ENCODE measurements at regions not wholly inside any gene's neighbourhood (a gene's known extent, or its start where the extent isn't known, plus 50 kb on each side); places are given as distances from the start of the nearest gene placed in this dataset.
A peak's percentile ranks its signal among the peaks of the same experiment; 100 is the strongest.

DNA sequence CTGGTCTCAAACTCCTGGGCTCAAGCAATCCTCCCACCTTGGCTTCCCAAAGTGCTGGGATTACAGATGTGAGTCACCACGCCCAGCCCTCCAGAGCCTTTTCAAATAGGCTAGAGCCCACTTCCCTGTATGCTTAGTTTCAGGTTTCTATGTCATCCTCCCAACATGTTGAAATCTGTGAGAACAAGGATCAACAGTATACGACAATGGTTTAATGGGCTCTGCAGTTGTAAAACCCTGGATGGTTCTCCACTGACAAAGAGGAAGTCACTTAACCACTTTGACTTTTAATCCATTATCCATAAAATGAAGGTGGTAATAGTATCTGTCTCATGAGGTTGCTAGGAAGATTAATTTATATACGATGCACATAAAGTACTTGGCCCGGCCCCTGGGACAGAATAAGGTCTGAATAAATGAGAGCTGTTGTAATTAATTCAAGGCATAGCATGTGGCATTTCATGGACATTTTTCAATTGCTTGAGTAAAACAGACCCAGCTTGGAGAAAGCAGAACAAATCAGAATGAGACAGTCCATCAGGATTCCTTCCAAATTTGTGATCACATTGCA, 113.9 kb upstream of the ZNF648 start:
- TF ChIP-seq POU2F2 (IDR thresholded peaks at IDR 0.05; ENCODE audit: low read depth, low read length): no peak
- no peak for TF ChIP-seq PAX5 (IDR thresholded peaks at IDR 0.05; ENCODE audit: insufficient read depth, low read length, severe bottlenecking)
- TF ChIP-seq POLR2AphosphoS5 (IDR thresholded peaks at IDR 0.05; ENCODE audit: low read depth, low read length): no peak
- TF ChIP-seq TAF1 (IDR thresholded peaks at IDR 0.05; ENCODE audit: low read depth, low read length): no peak
- TF ChIP-seq SPI1 (IDR thresholded peaks at IDR 0.05; ENCODE audit: low read depth, low read length): no peak
- TF ChIP-seq POLR2A (IDR thresholded peaks at IDR 0.05; ENCODE audit: low read depth, low read length): no peak
- no peak for FAIRE-seq
- DNase-seq (ENCODE audit: insufficient read length, low spot score): no peak

- FAIRE-seq (no peak), DNase-seq (ENCODE audit: insufficient read length, low spot score) (no peak)
- TF ChIP-seq POLR2AphosphoS5 (IDR thresholded peaks at IDR 0.05; ENCODE audit: low read depth, low read length): no peak
- no peak for TF ChIP-seq TAF1 (IDR thresholded peaks at IDR 0.05; ENCODE audit: low read depth, low read length)
- no peak for TF ChIP-seq SPI1 (IDR thresholded peaks at IDR 0.05; ENCODE audit: low read depth, low read length)
- TF ChIP-seq POU2F2 (IDR thresholded peaks at IDR 0.05; ENCODE audit: low read depth, low read length): no peak
- TF ChIP-seq POLR2A (IDR thresholded peaks at IDR 0.05; ENCODE audit: low read depth, low read length): no peak
- TF ChIP-seq PAX5 (IDR thresholded peaks at IDR 0.05; ENCODE audit: insufficient read depth, low read length, severe bottlenecking): no peak
Measured at GRCh38 chr1:182174513-182174855, 113.0 kb upstream of the ZNF648 start.

- FAIRE-seq: no peak
- TF ChIP-seq POLR2A (IDR thresholded peaks at IDR 0.05; ENCODE audit: low read depth, low read length): no peak
- TF ChIP-seq SPI1 (IDR thresholded peaks at IDR 0.05; ENCODE audit: low read depth, low read length): no peak
- TF ChIP-seq TAF1 (IDR thresholded peaks at IDR 0.05; ENCODE audit: low read depth, low read length): no peak
- no peak for TF ChIP-seq PAX5 (IDR thresholded peaks at IDR 0.05; ENCODE audit: insufficient read depth, low read length, severe bottlenecking)
- no peak for TF ChIP-seq POLR2AphosphoS5 (IDR thresholded peaks at IDR 0.05; ENCODE audit: low read depth, low read length)
- no peak for TF ChIP-seq POU2F2 (IDR thresholded peaks at IDR 0.05; ENCODE audit: low read depth, low read length)
Measured at GRCh38 chr1:182173808-182174512, 112.4 kb upstream of the ZNF648 start.

GRCh38 chr1:182172699-182173098, 111.2 kb upstream of the ZNF648 start:
- TF ChIP-seq TAF1 (IDR thresholded peaks at IDR 0.05; ENCODE audit: low read depth, low read length): no peak
- no peak for TF ChIP-seq POLR2A (IDR thresholded peaks at IDR 0.05; ENCODE audit: low read depth, low read length)
- no peak for TF ChIP-seq POLR2AphosphoS5 (IDR thresholded peaks at IDR 0.05; ENCODE audit: low read depth, low read length)
- TF ChIP-seq SPI1 (IDR thresholded peaks at IDR 0.05; ENCODE audit: low read depth, low read length): no peak
- TF ChIP-seq POU2F2 (IDR thresholded peaks at IDR 0.05; ENCODE audit: low read depth, low read length): no peak
- TF ChIP-seq PAX5 (IDR thresholded peaks at IDR 0.05; ENCODE audit: insufficient read depth, low read length, severe bottlenecking): no peak
- no peak for DNase-seq (ENCODE audit: insufficient read length, low spot score)
- no peak for FAIRE-seq

More at GRCh38 chr1:182173808-182174512, 112.4 kb upstream of the ZNF648 start:
- no peak for DNase-seq (ENCODE audit: insufficient read length, low spot score)

- TF ChIP-seq POU2F2 (IDR thresholded peaks at IDR 0.05; ENCODE audit: low read depth, low read length): no peak
- TF ChIP-seq POLR2A (IDR thresholded peaks at IDR 0.05; ENCODE audit: low read depth, low read length): no peak
- TF ChIP-seq PAX5 (IDR thresholded peaks at IDR 0.05; ENCODE audit: insufficient read depth, low read length, severe bottlenecking): no peak
- no peak for TF ChIP-seq SPI1 (IDR thresholded peaks at IDR 0.05; ENCODE audit: low read depth, low read length)
- TF ChIP-seq TAF1 (IDR thresholded peaks at IDR 0.05; ENCODE audit: low read depth, low read length): no peak
- DNase-seq (ENCODE audit: insufficient read length, low spot score) (no peak), FAIRE-seq (peak; percentile 13)
Measured at GRCh38 chr1:182170891-182171461, 109.5 kb upstream of the ZNF648 start.

GRCh38 chr1:182169203-182169602, 107.7 kb upstream of the ZNF648 start:
- no peak for DNase-seq (ENCODE audit: insufficient read length, low spot score)
- no peak for FAIRE-seq
- no peak for TF ChIP-seq POLR2AphosphoS5 (IDR thresholded peaks at IDR 0.05; ENCODE audit: low read depth, low read length)
- no peak for TF ChIP-seq POU2F2 (IDR thresholded peaks at IDR 0.05; ENCODE audit: low read depth, low read length)
- TF ChIP-seq TAF1 (IDR thresholded peaks at IDR 0.05; ENCODE audit: low read depth, low read length): no peak
- TF ChIP-seq PAX5 (IDR thresholded peaks at IDR 0.05; ENCODE audit: insufficient read depth, low read length, severe bottlenecking): no peak

DNA sequence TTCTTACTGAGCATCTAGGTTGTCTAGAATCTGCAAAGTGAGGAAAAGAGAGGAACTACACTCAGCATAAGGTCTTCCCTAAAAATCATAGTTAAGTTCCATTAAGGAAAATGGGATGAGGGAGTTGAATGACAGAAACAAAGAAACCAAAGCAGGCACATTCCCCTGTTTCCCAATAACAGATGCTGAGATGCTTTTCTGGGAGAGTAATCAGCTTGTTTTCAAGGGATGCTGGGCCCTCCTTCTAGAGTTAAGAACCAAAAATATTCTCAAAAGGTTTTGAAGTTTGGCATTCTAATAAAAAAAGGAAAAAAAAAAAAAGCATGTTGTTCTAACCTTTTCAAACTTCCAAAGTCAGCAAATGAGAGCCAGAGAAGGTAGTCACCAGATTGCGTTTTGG, 105.2 kb upstream of the ZNF648 start:
- FAIRE-seq (no peak), DNase-seq (ENCODE audit: insufficient read length, low spot score) (no peak)
- no peak for TF ChIP-seq POLR2AphosphoS5 (IDR thresholded peaks at IDR 0.05; ENCODE audit: low read depth, low read length)
- no peak for TF ChIP-seq PAX5 (IDR thresholded peaks at IDR 0.05; ENCODE audit: insufficient read depth, low read length, severe bottlenecking)
- no peak for TF ChIP-seq SPI1 (IDR thresholded peaks at IDR 0.05; ENCODE audit: low read depth, low read length)
- TF ChIP-seq TAF1 (IDR thresholded peaks at IDR 0.05; ENCODE audit: low read depth, low read length): no peak
- no peak for TF ChIP-seq POU2F2 (IDR thresholded peaks at IDR 0.05; ENCODE audit: low read depth, low read length)
- TF ChIP-seq POLR2A (IDR thresholded peaks at IDR 0.05; ENCODE audit: low read depth, low read length): no peak

- FAIRE-seq: no peak
- TF ChIP-seq TAF1 (IDR thresholded peaks at IDR 0.05; ENCODE audit: low read depth, low read length) (no peak), POU2F2 (IDR thresholded peaks at IDR 0.05; ENCODE audit: low read depth, low read length) (no peak), POLR2A (IDR thresholded peaks at IDR 0.05; ENCODE audit: low read depth, low read length) (no peak), PAX5 (IDR thresholded peaks at IDR 0.05; ENCODE audit: insufficient read depth, low read length, severe bottlenecking) (no peak), SPI1 (IDR thresholded peaks at IDR 0.05; ENCODE audit: low read depth, low read length) (no peak), POLR2AphosphoS5 (IDR thresholded peaks at IDR 0.05; ENCODE audit: low read depth, low read length) (no peak)
Measured at GRCh38 chr1:182166321-182166720, 104.8 kb upstream of the ZNF648 start.

DNA sequence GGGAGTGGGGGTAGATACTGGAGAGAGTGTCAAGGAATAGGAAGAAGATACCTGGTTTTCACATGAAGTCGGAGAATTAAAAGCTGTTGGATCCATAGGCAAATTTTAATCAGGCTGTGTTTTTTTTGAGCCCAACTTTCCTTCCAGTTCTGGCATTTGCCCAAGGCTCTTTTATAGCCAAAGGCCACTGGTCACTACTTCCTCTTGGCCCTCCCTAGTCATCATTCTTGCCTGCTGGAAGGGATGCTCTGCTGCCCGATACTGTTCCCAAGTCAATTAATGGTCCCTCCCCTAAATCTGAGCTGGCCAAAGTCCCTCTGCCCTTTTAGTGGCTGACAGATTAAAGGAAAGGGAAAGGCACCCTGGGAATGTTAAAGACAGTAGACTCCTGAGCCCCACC, 102.8 kb upstream of the ZNF648 start:
- no peak for DNase-seq (ENCODE audit: insufficient read length, low spot score)
- TF ChIP-seq TAF1 (IDR thresholded peaks at IDR 0.05; ENCODE audit: low read depth, low read length): no peak
- TF ChIP-seq PAX5 (IDR thresholded peaks at IDR 0.05; ENCODE audit: insufficient read depth, low read length, severe bottlenecking): no peak
- no peak for TF ChIP-seq POLR2A (IDR thresholded peaks at IDR 0.05; ENCODE audit: low read depth, low read length)
- no peak for TF ChIP-seq POU2F2 (IDR thresholded peaks at IDR 0.05; ENCODE audit: low read depth, low read length)
- TF ChIP-seq POLR2AphosphoS5 (IDR thresholded peaks at IDR 0.05; ENCODE audit: low read depth, low read length): no peak
- TF ChIP-seq SPI1 (IDR thresholded peaks at IDR 0.05; ENCODE audit: low read depth, low read length): no peak
- no peak for FAIRE-seq

More at GRCh38 chr1:182166321-182166720, 104.8 kb upstream of the ZNF648 start:
- no peak for DNase-seq (ENCODE audit: insufficient read length, low spot score)
